Hepatocyte (in vitro differentiated cells): ENCODE measurements at regions not wholly inside any gene's neighbourhood (a gene's known extent, or its start where the extent isn't known, plus 50 kb on each side); places are given as distances from the start of the nearest gene placed in this dataset.

ENCODE experiments used
- DNase-seq: peaks from one replicate; pipeline ENCODE4 v3.0.0-alpha.2; 2016; ENCODE audit warnings: low spot score
- H2AFZ ChIP-seq: fragments of 200-600 bp; sonication (generic); 2 replicates; pipeline ENCODE4 v1.6.0; 2016; ENCODE audit warnings: antibody characterized with exemption, mild to moderate bottlenecking
- H3K27ac ChIP-seq: fragments of 200-600 bp; sonication (generic); 2 replicates; pipeline ENCODE4 v1.5.1; 2016; ENCODE audit warnings: mild to moderate bottlenecking
- H3K27me3 ChIP-seq: fragments of 200-600 bp; sonication (generic); 2 replicates; pipeline ENCODE4 v1.6.1; 2016
- H3K36me3 ChIP-seq: fragments of 200-600 bp; sonication (generic); replicated peaks from 2 replicates; pipeline ENCODE4 v1.5.1; 2016; ENCODE audit warnings: low read depth; ENCODE audit not compliant: insufficient read depth
- H3K4me1 ChIP-seq: fragments of 200-600 bp; sonication (generic); 2 replicates; pipeline ENCODE4 v1.5.1; 2016; ENCODE audit warnings: mild to moderate bottlenecking, moderate library complexity; ENCODE audit not compliant: insufficient read depth
- H3K4me2 ChIP-seq: fragments of 200-600 bp; sonication (generic); 2 replicates; pipeline ENCODE4 v1.6.0; 2016
- H3K4me3 ChIP-seq: fragments of 200-600 bp; sonication (generic); 2 replicates; pipeline ENCODE4 v1.5.1; 2016; ENCODE audit warnings: mild to moderate bottlenecking
- H3K79me2 ChIP-seq: fragments of 200-600 bp; sonication (generic); 2 replicates; pipeline ENCODE4 v1.6.0; 2017; ENCODE audit warnings: mild to moderate bottlenecking
- H3K9me2 ChIP-seq: fragments of 200-600 bp; sonication (generic); replicated peaks from 2 replicates; pipeline ENCODE4 v1.6.0; 2017; ENCODE audit warnings: mild to moderate bottlenecking; ENCODE audit not compliant: insufficient read depth
- H3K9me3 ChIP-seq: fragments of 200-600 bp; sonication (generic); 2 replicates; pipeline ENCODE4 v1.5.1; 2016; ENCODE audit warnings: low read depth, mild to moderate bottlenecking
- H4K20me1 ChIP-seq: fragments of 200-600 bp; sonication (generic); 2 replicates; pipeline ENCODE4 v1.6.0; 2016; ENCODE audit warnings: mild to moderate bottlenecking; ENCODE audit not compliant: insufficient read depth, poor library complexity, severe bottlenecking
- EZH2 ChIP-seq: fragments of 200-600 bp; sonication (generic); IDR thresholded peaks from 2 replicates; pipeline ENCODE4 v1.6.1; 2016; ENCODE audit warnings: antibody characterized with exemption, mild to moderate bottlenecking, borderline replicate concordance
- EZH2phosphoT487 ChIP-seq: fragments of 200-600 bp; sonication (generic); IDR thresholded peaks from one replicate; pipeline ENCODE4 v1.6.1; 2018; ENCODE audit warnings: antibody characterized with exemption, mild to moderate bottlenecking, low read depth, moderate library complexity; ENCODE audit not compliant: unreplicated experiment, severe bottlenecking
- WGBS: methylation state at CpG from one replicate; pipeline ENCODE4 v1.1.6; 2016; ENCODE audit warnings: low lambda C conversion rate; ENCODE audit errors: missing lambda C conversion rate; 5-methylcytosine and 5-hydroxymethylcytosine counted together
- TF ChIP-seq, protein P1 (sequence below): fragments of 200-600 bp; sonication (generic); IDR thresholded peaks from 2 replicates; pipeline ENCODE4 v1.5.1; 2016; ENCODE audit warnings: antibody characterized with exemption, mild to moderate bottlenecking; ENCODE audit not compliant: poor library complexity

DNA sequence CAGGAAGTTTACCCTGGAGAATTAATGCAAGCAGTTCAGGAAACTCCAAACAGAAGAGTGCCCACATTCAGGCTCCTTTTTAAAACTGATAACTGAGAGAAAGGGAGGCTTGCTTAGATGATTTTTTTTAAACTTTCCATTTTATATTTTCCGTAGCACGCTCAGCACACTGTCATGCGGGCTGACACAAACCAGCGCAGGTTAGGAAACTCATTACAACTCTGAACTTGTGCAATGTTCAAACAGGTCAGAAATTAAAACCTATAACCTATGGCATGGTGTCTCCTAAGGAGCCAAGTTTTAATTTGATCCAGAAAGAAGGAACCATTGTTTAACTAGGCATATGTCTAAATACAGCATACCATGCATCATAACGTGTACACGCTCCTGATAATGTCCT is 117.7 kb upstream of the SMIM21 start:
- whole genome bisulfite sequencing = 73% methylated on average over 6 of the region's 6 CpGs
- Histone ChIP-seq H2AFZ (no peak overlapping the region), H3K9me2 (no peaks in the 10 kb centered on the region), H3K9me3 (no peaks in the 10 kb centered on the region), H3K4me2 (peak overlapping the region; percentile 31), H3K36me3 (no peaks in the 10 kb centered on the region), H3K4me3 (no peak overlapping the region), H4K20me1 (no peaks in the 10 kb centered on the region), H3K27ac (no peak overlapping the region), H3K79me2 (no peaks in the 10 kb centered on the region), H3K4me1 (no peaks in the 10 kb centered on the region), H3K27me3 (no peaks in the 10 kb centered on the region)
- no peak for DNase-seq
- TF ChIP-seq EZH2phosphoT487 (no peak), EZH2 (no peak)
- TF ChIP-seq, protein P1, sequence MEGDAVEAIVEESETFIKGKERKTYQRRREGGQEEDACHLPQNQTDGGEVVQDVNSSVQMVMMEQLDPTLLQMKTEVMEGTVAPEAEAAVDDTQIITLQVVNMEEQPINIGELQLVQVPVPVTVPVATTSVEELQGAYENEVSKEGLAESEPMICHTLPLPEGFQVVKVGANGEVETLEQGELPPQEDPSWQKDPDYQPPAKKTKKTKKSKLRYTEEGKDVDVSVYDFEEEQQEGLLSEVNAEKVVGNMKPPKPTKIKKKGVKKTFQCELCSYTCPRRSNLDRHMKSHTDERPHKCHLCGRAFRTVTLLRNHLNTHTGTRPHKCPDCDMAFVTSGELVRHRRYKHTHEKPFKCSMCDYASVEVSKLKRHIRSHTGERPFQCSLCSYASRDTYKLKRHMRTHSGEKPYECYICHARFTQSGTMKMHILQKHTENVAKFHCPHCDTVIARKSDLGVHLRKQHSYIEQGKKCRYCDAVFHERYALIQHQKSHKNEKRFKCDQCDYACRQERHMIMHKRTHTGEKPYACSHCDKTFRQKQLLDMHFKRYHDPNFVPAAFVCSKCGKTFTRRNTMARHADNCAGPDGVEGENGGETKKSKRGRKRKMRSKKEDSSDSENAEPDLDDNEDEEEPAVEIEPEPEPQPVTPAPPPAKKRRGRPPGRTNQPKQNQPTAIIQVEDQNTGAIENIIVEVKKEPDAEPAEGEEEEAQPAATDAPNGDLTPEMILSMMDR = no peak

DNA sequence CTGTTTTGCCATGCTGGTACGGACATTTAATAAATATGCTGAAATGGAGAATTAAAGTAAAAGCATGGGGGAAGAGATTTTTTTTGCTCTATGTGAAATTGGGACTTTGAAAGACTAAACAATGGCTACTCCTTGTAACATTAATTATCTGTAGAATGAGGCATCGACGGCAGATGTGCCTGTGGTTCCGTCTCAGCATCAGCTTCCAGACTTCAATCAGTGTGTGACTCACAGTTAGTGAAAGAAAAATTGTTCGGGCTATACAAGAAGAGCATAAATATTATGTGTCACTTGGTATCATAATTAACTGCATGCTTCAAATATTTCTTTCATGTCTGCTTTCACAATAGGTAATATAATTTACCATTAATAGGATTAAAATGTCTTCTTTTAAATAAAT is 117.0 kb upstream of the SMIM21 start:
- Histone ChIP-seq H3K4me2 (no peak overlapping the region), H3K27me3 (no peaks in the 10 kb centered on the region), H2AFZ (no peak overlapping the region), H3K4me3 (no peak overlapping the region), H4K20me1 (no peaks in the 10 kb centered on the region), H3K79me2 (no peaks in the 10 kb centered on the region), H3K9me3 (no peaks in the 10 kb centered on the region), H3K27ac (no peak overlapping the region), H3K9me2 (no peaks in the 10 kb centered on the region), H3K36me3 (no peaks in the 10 kb centered on the region), H3K4me1 (no peaks in the 10 kb centered on the region)
- 54% methylated on average over 5 of the region's 5 CpGs for WGBS
- DNase-seq = no peak
- TF ChIP-seq EZH2 (no peak), EZH2phosphoT487 (no peak)
- TF ChIP-seq, protein P1 = no peak

DNA sequence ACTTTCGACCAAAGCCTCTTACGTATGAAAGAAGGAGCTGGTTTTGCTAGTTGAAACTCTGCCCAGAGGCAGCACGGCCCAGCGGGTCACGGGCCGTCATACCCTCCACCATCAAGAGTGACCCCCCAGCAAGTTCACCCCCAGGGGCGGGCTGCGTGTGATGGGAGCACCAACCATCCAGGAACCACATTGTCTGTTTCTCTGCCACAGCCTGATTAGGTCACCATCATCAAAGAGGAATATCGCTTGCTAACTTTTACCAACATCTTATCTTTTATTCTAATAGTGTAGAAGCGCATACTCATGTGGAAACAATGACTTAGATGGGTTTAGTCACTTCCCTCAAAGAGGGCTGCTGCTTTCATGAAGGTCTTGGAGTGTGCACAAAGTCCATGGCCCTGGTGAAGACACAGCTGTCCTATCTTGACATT is 116.6 kb upstream of the SMIM21 start:
- Histone ChIP-seq H3K4me3 (no peak overlapping the region), H3K4me1 (no peaks in the 10 kb centered on the region), H3K36me3 (no peaks in the 10 kb centered on the region), H3K4me2 (no peak overlapping the region), H2AFZ (no peak overlapping the region), H4K20me1 (no peaks in the 10 kb centered on the region), H3K79me2 (no peaks in the 10 kb centered on the region), H3K27me3 (no peaks in the 10 kb centered on the region), H3K9me3 (no peaks in the 10 kb centered on the region), H3K27ac (no peak overlapping the region), H3K9me2 (no peaks in the 10 kb centered on the region)
- no peak for TF ChIP-seq EZH2
- 93% methylated on average over 10 of the region's 10 CpGs for WGBS
- no peak for DNase-seq

DNA sequence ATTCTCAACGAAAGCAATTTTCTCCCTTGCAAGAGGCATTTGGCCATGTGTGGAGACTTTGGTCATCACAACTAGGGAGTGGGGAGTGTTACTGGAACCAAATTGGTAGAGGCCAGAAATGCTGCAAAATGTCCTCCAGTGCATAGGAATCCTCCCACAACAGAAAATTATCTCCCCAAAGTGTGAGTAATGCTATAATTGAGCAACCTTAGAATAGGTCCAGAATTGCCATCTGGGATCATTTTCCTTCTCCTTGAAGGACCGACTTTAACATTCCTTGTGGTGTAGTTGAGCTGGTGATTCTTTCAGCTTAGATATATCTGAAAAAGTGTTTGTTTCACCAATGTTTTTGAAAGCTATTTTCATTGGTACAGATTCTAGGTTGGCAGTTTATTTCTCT is 111.2 kb upstream of the SMIM21 start:
- Histone ChIP-seq H3K9me2 (no peaks in the 10 kb centered on the region), H3K4me3 (no peak overlapping the region), H2AFZ (no peak overlapping the region), H3K4me2 (no peak overlapping the region), H3K27ac (no peak overlapping the region), H3K79me2 (no peaks in the 10 kb centered on the region), H3K27me3 (no peaks in the 10 kb centered on the region), H3K4me1 (no peaks in the 10 kb centered on the region), H3K36me3 (no peaks in the 10 kb centered on the region), H4K20me1 (no peaks in the 10 kb centered on the region), H3K9me3 (no peaks in the 10 kb centered on the region)
- WGBS = 83% methylated on average over 2 of the region's 2 CpGs
- no peak for TF ChIP-seq EZH2
- TF ChIP-seq, protein P1 = no peak
- no peak for TF ChIP-seq EZH2phosphoT487
- no peak for DNase-seq
